GM12872 (cell line): ENCODE measurements at regions not wholly inside any gene's neighbourhood (a gene's known extent, or its start where the extent isn't known, plus 50 kb on each side); places are given as distances from the start of the nearest gene placed in this dataset.

ENCODE experiments used
- TF ChIP-seq, protein P1 (sequence below): IDR thresholded peaks from 3 replicates; pipeline ENCODE4 v1.5.1; 2011; ENCODE audit warnings: low read depth, mild to moderate bottlenecking, low read length, moderate library complexity; ENCODE audit not compliant: insufficient read depth

DNA sequence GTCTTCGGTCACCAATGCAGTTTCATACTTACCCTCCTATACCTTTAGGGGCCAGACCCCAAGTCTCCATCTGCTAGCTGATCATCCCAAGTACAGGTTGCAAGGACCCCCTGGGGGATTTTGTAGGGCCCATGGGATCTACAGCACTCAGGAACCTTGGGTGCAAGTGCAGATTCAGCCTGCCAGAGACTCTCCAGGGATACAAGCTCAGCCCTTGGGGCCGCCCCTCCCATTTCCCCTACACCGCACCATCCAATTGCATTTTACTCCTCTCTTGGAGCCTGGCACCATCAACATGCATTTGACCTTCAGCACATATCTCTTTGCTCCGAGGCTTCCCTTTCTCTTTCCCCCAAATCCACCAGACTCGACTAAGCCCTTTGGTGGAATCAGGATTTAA is 154.7 kb upstream of the ZNF536 start:
- TF ChIP-seq, protein P1, sequence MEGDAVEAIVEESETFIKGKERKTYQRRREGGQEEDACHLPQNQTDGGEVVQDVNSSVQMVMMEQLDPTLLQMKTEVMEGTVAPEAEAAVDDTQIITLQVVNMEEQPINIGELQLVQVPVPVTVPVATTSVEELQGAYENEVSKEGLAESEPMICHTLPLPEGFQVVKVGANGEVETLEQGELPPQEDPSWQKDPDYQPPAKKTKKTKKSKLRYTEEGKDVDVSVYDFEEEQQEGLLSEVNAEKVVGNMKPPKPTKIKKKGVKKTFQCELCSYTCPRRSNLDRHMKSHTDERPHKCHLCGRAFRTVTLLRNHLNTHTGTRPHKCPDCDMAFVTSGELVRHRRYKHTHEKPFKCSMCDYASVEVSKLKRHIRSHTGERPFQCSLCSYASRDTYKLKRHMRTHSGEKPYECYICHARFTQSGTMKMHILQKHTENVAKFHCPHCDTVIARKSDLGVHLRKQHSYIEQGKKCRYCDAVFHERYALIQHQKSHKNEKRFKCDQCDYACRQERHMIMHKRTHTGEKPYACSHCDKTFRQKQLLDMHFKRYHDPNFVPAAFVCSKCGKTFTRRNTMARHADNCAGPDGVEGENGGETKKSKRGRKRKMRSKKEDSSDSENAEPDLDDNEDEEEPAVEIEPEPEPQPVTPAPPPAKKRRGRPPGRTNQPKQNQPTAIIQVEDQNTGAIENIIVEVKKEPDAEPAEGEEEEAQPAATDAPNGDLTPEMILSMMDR = no peak

- TF ChIP-seq, protein P1 = no peak
Measured at GRCh38 chr19:30219702-30220101, 152.5 kb upstream of the ZNF536 start.

DNA sequence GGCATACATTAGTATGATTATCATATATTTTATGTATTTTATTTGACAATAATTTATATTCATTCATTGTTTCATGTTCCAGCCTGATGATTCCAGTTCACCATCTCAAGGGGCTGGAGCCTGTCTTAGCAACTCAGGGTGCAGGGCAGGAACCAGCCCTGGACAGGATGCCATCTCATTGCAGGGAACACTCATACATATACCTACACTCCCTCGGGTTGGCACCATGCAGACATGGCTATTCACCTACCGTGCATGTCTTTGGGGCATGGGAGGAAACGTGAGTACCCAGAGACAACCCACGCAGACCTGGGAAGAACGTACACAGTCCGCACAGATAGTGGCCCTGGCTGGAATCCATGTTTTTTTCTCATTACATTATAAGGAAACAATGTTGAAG is 151.0 kb upstream of the ZNF536 start:
- TF ChIP-seq, protein P1 = no peak

DNA sequence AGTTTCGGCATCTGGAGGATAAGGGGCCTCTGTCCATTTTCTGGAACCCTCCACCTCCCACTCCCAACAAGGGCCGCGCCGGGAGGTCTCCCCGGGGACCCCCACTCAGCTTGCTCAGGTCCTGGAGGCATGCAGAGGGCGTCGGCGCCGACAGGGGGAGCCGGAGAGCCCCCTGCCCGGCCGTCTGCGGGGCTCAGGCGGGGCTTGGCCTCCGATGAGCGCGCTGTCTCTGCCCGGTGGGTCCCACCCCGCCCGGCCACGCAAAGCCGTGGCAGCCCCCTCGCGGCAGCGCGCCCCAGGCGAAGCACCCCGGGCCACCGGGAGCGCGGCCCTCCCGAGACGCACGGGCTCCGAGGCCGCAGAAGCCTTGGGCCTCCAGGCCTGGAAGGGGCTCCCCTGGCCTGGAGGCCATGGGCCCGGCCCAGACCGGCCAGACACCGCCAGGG is 149.7 kb upstream of the ZNF536 start:
- TF ChIP-seq, protein P1 = peak; percentile 70

- TF ChIP-seq, protein P1 = no peak
Measured at GRCh38 chr19:30222992-30223865, 149.0 kb upstream of the ZNF536 start.

- TF ChIP-seq, protein P1 = no peak
Measured at GRCh38 chr19:30223866-30224688, 148.1 kb upstream of the ZNF536 start.
